ENCODE measurements at regions not wholly inside any gene's neighbourhood (a gene's known extent, or its start where the extent isn't known, plus 50 kb on each side); places are given as distances from the start of the nearest gene placed in this dataset.
"Not testable (repeated sequence)": the region's sequence is repeated elsewhere in the genome, so short reads cannot be mapped to it uniquely, and the experiment has no call there.

DNA sequence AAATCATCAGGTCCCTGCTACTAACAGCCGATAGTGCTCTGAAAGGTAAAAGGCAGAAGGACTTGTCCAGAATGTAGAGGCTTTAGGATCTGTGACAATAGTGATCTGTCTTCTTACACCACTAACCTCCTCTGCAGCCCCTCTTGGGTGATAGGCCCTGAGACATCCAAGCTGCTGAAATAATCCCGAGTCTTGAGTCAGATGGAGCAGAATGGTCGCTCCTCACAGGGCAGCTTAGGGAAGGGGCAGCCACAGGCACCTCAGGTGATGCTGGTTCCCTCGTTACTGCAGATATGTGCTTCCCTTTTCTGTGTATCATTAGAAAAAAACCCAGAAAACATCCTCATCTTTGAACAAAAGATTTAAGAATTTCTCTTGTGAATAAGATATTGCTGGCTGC lies 157.1 kb upstream of the DLX2 start:
- DNase-seq (ENCODE audit: low read depth) = no peak

GRCh38 chr2:172260336-172260735 lies 157.6 kb upstream of the DLX2 start:
- DNase-seq (ENCODE audit: low read depth) = no peak

GRCh38 chr2:172261292-172261691 lies 158.6 kb upstream of the DLX2 start:
- DNase-seq (ENCODE audit: low read depth) = no peak

DNA sequence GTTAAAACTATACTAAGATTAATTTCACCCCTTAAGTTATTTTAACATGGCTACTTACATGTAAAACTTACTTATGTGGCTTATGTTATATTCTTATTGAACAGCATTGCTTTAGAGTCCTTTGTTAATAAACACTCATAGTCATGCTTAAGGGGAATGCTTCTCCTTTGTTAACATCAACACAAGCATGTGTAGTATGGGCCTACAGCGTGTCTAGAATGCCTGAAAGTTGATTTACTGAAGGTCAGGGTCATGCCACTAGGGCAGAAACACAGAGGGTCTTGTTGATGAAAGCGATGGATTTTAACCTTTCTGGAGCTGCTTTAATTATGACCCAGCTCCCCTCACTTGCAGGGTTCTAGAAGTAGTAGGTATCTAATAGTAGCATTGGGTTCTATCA lies 159.8 kb upstream of the DLX2 start:
- DNase-seq (ENCODE audit: low read depth) = no peak

DNA sequence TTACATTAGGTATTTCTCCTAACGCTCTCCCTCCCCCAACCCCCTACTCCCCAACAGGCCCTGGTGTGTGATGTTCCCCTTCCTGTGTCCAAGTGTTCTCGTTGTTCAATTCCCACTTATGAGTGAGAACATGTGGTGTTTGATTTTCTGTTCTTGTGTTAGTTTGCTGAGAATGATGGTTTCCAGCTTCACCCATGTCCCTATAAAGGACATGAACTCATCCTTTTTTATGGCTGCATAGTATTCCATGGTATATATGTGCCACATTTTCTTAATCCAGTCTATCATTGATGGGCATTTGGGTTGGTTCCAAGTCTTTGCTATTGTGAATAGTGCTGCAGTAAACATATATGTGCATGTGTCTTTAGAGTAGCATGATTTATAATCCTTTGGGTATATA lies 162.1 kb upstream of the DLX2 start:
- not testable (repeated sequence) for DNase-seq (ENCODE audit: low read depth)

DNA sequence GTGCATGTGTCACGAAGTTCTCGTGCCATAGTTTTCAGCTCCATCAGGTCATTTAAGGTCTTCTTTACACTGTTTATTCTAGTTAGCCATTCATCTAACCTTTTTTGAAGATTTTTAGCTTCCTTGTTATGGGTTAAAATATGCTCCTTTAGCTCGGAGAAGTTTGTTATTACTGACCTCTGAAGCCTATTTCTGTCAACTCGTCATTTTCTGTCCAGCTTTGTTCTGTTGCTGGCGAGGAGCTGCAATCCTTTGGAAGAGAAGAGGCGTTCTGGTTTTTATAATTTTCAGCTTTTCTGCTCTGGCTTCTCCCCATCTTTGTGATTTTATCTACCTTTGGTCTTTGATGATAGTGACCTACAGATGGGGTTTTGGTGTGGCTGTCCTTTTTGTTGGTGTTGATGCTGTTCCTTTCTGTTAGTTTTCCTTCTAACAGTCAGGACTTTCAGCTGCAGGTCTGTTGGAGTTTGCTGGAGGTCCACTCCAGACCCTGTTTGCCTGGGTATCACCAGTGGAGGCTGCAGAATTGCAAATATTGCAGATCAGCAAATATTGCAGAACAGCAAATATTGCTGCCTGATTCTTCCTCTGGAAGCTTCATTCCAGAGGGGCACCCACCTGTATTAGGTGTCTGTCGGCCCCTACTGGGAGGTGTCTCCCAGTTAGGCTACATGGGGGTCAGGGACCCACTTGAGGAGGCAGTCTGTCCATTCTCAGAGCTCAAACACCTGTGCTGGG lies 157.7 kb upstream of the ITGA6 start:
- DNase-seq (ENCODE audit: low read depth) = not testable (repeated sequence)

DNA sequence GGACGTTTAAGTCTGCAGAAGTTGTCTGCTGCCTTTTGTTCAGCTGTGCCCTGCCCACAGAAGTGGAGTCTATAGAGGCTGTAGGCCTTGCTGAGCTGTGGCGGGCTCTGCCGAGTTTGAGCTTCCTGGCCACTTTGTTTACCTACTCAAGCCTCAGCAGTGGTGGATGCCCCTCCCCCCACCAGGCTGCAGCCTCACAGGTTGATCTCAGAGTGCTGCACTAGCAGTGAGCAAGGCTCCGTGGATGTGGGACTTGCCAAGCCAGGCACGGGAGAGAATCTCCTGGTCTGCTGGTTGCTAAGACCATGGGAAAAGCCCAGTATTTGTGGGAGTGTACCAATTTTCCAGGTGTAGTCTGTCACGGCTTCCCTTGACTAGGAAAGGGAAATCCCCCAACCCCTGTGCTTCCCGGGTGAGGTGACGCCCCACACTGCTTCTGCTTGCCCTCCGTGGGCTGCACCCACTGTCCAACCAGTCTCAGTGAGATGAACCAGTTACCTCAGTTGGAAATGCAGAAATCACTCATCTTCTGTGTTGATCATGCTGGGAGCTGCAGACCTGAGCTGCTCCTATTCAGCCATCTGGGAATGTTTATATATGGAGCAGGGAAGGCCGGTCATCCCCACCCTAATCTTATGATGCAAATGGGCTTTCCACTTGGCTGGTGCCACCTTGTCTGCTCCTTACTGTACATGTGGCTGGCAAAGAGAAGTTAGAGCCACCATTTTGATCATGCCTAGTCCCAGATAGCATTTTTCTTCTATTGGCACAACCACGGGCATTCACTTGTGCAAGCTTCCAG lies 156.9 kb upstream of the ITGA6 start:
- DNase-seq (ENCODE audit: low read depth) = no peak

DNA sequence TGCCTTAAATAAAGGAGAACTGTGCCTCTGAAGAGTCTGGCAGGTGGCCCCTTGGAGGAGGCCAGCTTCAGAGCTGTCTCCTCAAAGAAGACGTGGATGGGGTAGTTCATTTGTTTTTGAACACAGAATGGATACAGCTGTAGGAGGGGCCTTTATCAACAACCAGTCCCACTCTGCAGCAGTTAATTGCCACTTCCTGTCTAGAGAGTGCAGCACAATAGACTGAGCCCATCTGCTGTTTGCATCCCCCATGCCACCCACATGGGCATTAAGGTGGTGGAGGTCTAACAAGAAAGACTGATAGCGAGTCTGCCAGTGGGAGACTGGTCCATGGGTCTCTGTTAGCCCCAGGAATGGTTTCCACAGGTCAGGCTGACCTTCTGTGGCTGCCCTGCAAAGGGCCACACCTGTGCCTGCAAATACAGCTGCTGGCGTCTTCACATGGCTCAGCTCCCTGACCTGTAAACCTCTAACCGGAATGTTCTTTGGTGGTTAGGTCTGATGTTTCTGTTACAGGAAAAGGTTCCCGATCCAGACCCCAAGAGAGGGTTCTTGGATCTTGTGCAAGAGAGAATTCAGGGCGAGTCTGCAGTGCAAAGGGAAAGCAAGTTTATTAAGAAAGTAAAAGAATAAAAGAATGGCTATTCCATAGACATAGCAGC lies 153.3 kb upstream of the ITGA6 start:
- DNase-seq (ENCODE audit: low read depth) = no peak

DNA sequence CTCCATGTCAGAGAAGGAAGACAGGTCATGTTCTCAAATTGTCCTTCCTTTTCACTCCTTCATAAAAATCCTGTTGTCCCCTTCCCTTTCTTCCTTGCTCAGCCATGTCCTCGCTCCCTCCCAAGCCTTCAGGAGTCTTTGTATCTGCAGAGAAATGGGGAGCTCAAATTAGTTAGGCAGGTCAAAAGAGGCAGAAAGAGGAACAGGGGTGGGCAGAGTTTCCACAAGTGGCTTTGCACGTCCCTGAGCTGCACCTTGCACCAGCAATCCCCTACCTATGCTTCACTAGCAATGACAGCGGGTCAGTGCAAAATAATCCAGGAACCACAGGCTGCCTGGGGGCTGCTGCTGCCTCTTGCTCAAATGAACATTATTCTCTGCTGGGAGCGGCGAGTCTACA lies 152.1 kb upstream of the ITGA6 start:
- no peak for DNase-seq (ENCODE audit: low read depth)

- no peak for DNase-seq (ENCODE audit: low read depth)
Observed at GRCh38 chr2:172276961-172277360, 150.4 kb upstream of the ITGA6 start.

GRCh38 chr2:172278667-172279066 lies 148.7 kb upstream of the ITGA6 start:
- DNase-seq (ENCODE audit: low read depth) = no peak

- no peak for DNase-seq (ENCODE audit: low read depth)
Observed at GRCh38 chr2:172279214-172279613, 148.2 kb upstream of the ITGA6 start.

DNA sequence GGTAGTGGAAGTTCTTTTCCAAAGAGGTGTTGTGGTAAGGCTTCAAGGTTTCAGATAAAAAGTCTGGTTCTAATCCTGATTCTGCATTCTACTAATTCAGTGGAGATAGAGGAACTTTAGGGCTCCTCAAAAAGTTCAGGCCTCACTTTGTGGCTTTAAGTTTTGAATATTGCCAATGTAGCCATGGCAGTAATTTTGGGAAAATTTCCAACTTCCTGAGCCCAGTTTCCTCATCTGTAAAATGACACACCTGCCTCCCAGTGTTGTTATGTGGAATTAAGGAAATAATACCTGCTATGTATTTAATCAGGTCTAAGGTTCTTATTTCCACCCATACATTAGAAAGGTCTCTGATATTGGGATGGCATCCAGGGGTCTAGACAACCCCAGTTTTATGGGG lies 147.6 kb upstream of the ITGA6 start:
- DNase-seq (ENCODE audit: low read depth) = no peak

DNA sequence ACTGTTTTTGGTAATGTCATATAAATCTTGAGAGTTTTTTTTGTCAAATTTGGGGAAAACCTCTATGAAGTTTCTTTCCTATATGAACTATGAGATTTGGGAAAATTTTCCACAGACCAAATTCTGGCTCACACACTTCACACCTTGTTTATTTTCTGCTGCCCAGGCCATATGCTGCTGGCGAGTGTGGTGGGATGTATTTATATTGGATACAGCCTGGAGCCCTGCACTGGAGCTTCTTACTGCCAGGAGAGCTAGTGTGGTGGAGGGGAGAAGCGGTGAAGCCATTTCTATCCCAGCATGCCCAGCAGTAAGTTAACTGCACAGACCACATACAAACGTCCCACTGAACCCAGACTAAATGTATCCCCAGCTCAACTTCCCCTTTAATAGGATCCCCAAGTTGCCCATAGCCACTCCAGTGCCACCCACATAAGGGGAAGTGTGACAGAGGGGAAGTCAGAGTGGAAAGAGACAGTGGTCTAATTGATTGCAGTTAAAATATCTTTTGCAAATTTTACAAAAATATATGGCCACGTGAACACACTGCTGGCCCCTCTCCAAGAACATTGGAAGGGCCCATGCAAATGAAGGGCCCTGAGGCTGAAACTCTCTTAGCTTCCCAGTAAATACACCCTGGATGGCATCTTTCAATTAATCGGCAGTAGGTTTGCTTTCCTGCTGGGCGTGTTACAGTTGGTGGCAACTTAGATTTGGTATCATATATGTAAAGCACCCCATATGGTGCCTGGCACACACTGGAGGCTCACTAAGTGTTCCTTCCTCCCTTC lies 146.6 kb upstream of the ITGA6 start:
- DNase-seq (ENCODE audit: low read depth) = no peak

- DNase-seq (ENCODE audit: low read depth) = no peak
Observed at GRCh38 chr2:172281648-172282570, 145.5 kb upstream of the ITGA6 start.

- no peak for DNase-seq (ENCODE audit: low read depth)
Observed at GRCh38 chr2:172282944-172283343, 144.4 kb upstream of the ITGA6 start.

DNA sequence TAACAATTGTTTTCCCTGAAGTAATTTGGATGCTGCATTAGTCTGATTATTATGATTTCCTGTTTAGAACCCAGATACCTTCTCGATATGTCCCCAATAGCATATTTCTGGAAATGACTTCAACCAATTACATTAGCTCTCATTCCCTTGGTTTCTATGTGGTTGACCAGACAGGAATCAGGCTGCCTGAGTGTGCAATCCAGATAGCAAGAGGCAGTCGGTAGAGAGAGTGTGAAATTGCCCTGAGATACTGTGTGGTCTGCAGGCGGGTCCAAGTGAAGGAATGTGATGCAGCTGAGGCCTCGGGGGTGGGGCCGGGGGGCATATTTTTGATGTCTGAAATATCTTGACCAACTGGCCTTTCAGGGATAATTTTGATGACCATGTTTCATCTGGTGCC lies 143.9 kb upstream of the ITGA6 start:
- no peak for DNase-seq (ENCODE audit: low read depth)

GRCh38 chr2:172284209-172284608 lies 143.2 kb upstream of the ITGA6 start:
- DNase-seq (ENCODE audit: low read depth) = no peak

DNA sequence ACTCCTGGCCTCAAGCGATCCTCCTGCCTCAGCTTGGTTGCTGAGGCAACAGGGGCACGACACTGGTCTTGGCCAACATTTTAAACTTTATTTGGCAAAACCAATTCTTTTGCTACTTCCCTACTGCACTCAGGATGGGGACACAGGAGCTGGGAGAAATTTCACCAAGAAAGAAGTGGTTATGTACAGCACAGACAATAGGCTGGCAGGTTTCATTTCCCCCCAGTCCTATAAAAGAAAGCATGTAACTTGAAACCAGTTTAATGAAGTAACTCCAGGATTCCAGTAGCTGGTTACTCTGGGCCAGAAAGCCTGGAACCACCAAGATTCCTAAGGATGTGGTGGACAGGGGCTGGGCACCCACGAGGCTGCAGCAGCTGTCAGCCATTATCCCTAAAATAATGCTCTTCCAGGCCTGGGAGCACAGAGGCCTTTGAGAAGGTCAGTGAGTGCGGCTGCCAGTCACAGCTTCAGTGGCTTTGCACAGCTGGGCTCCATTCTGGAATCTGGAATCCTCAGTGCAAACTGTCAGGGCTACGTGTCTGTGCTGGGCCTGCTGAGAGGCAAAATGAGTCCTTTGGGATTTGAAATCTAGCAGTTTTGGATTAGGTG lies 142.3 kb upstream of the ITGA6 start:
- no peak for DNase-seq (ENCODE audit: low read depth)

- no peak for DNase-seq (ENCODE audit: low read depth)
Observed at GRCh38 chr2:172285760-172286159, 141.6 kb upstream of the ITGA6 start.

DNA sequence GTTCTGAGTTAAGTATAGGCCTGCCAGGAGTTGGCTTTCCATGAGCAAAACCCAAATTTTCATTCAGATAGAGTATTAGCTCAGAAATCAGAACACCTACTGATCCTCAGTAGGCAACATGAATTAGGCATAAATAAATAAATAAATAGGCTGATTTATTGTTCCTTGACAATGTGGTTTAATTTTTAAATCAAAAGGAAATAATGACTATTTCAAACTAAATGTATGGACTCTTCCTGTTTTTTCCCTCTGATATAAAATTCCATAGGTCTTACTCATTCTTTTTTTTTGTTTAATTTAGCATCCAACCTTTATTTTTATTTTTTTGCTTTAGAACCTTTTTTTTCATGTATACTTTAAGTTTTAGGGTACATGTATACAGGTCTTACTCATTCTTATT lies 140.2 kb upstream of the ITGA6 start:
- no peak for DNase-seq (ENCODE audit: low read depth)
